Right ventricle myocardium superior (tissue), 1 donor: ENCODE measurements at regions not wholly inside any gene's neighbourhood (a gene's known extent, or its start where the extent isn't known, plus 50 kb on each side); places are given as distances from the start of the nearest gene placed in this dataset.

Experiments
- ATAC-seq: fragments of 200-7000 bp; cut with Tn5 transposase; one replicate; pipeline ENCODE4 v1.9.1; 2020; ENCODE audit warnings: mild to moderate bottlenecking; ENCODE audit not compliant: poor library complexity
- DNase-seq: peaks from one replicate; pipeline ENCODE4 v3.0.0-alpha.2; 2020
- intact Hi-C: fragments of 100-400 bp; cut with DNase I; formaldehyde crosslinking; loops from one replicate; pipeline ENCODE4 v1.11.2; 2022
- donor health status: DM: no; HTN: yes; CAD: no; lungs with severe emphysema.

GRCh38 chrX:45862801-45863200 is 662.1 kb upstream of the DIPK2B start:
- ATAC-seq (no peak), DNase-seq (no peak)
- intact Hi-C loops: no loop called here

GRCh38 chrX:45860450-45860849 is 659.8 kb upstream of the DIPK2B start:
- intact Hi-C loops: no loop called here
- DNase-seq (no peak), ATAC-seq (no peak)

- intact Hi-C loops: no loop called here
Observed at GRCh38 chrX:45859407-45859806, 658.7 kb upstream of the DIPK2B start.

GRCh38 chrX:45852884-45853283 is 652.2 kb upstream of the DIPK2B start:
- DNase-seq (no peak), ATAC-seq (no peak)
- intact Hi-C loops: no loop called here

More at GRCh38 chrX:45859407-45859806, 658.7 kb upstream of the DIPK2B start:
- DNase-seq (no peak), ATAC-seq (no peak)

- intact Hi-C loops: no loop called here
- DNase-seq (no peak), ATAC-seq (no peak)
Observed at GRCh38 chrX:45851434-45851991, 650.8 kb upstream of the DIPK2B start.

GRCh38 chrX:45850775-45851433 is 650.2 kb upstream of the DIPK2B start:
- peak; percentile 18 for ATAC-seq
- intact Hi-C loops: no loop called here
- peak; percentile 40 for DNase-seq

- ATAC-seq: no peak
- DNase-seq: no peak
- intact Hi-C loops: no loop called here
Observed at GRCh38 chrX:45850197-45850774, 649.6 kb upstream of the DIPK2B start.

- ATAC-seq (no peak), DNase-seq (no peak)
- intact Hi-C loops: no loop called here
Observed at GRCh38 chrX:45849261-45849862, 648.7 kb upstream of the DIPK2B start.

GRCh38 chrX:45847961-45848360 is 647.3 kb upstream of the DIPK2B start:
- intact Hi-C loops: no loop called here
- ATAC-seq (no peak), DNase-seq (no peak)

GRCh38 chrX:45846328-45846727 is 645.7 kb upstream of the DIPK2B start:
- DNase-seq: no peak
- intact Hi-C loops: no loop called here
- ATAC-seq: no peak

- intact Hi-C loops: no loop called here
- ATAC-seq (no peak), DNase-seq (no peak)
Observed at GRCh38 chrX:45845142-45845541, 644.5 kb upstream of the DIPK2B start.

- intact Hi-C loops: no loop called here
- ATAC-seq (no peak), DNase-seq (no peak)
Observed at GRCh38 chrX:45843518-45843917, 642.8 kb upstream of the DIPK2B start.

GRCh38 chrX:45842926-45843315 is 642.2 kb upstream of the DIPK2B start:
- no peak for ATAC-seq
- intact Hi-C loops: no loop called here
- DNase-seq: no peak

GRCh38 chrX:45842207-45842925 is 641.7 kb upstream of the DIPK2B start:
- DNase-seq (no peak), ATAC-seq (no peak)
- intact Hi-C loops: no loop called here

GRCh38 chrX:45840411-45840950 is 639.8 kb upstream of the DIPK2B start:
- intact Hi-C loops: no loop called here
- ATAC-seq: no peak
- no peak for DNase-seq

GRCh38 chrX:45830343-45830742 is 629.7 kb upstream of the DIPK2B start:
- intact Hi-C loops: no loop called here
- DNase-seq (no peak), ATAC-seq (no peak)

- intact Hi-C loops: no loop called here
- DNase-seq (no peak), ATAC-seq (no peak)
Observed at GRCh38 chrX:45824471-45824870, 623.8 kb upstream of the DIPK2B start.

- DNase-seq: no peak
- no peak for ATAC-seq
- intact Hi-C loops: no loop called here
Observed at GRCh38 chrX:45823536-45823935, 622.9 kb upstream of the DIPK2B start.

GRCh38 chrX:45822124-45822523 is 621.4 kb upstream of the DIPK2B start:
- intact Hi-C loops: no loop called here
- ATAC-seq: no peak

More at GRCh38 chrX:45822124-45822523, 621.4 kb upstream of the DIPK2B start:
- no peak for DNase-seq
